Brain microvascular endothelial cell (primary cell): ENCODE measurements at regions not wholly inside any gene's neighbourhood (a gene's known extent, or its start where the extent isn't known, plus 50 kb on each side); places are given as distances from the start of the nearest gene placed in this dataset.

Experiments
- DNase-seq: peaks from one replicate; pipeline ENCODE4 v3.0.0-alpha.2; 2020
- H3K27ac ChIP-seq: fragments of 250-450 bp; sonication (Bioruptor Pico); 2 replicates; pipeline ENCODE4 v1.5.1; 2020; ENCODE audit warnings: mild to moderate bottlenecking, moderate library complexity
- H3K27me3 ChIP-seq: fragments of 250-450 bp; sonication (Bioruptor Pico); replicated peaks from 2 replicates; pipeline ENCODE4 v1.5.1; 2020; ENCODE audit warnings: mild to moderate bottlenecking
- H3K36me3 ChIP-seq: fragments of 250-450 bp; sonication (Bioruptor Pico); replicated peaks from 2 replicates; pipeline ENCODE4 v1.5.1; 2020; ENCODE audit warnings: mild to moderate bottlenecking
- H3K4me3 ChIP-seq: 2 replicates; pipeline ENCODE4 v1.5.1; 2011; ENCODE audit warnings: low read depth, mild to moderate bottlenecking, control low read depth, low read length, moderate library complexity
- CTCF ChIP-seq: IDR thresholded peaks from 2 replicates; pipeline ENCODE4 v1.5.1; 2011; ENCODE audit warnings: low read depth, mild to moderate bottlenecking, moderate library complexity, low read length, control low read depth, inconsistent platforms; ENCODE audit errors: missing control alignments
- in situ Hi-C: cut with HindIII; loops from 2 replicates; pipeline ENCODE4 v1.10.0; 2017; ENCODE audit warnings: low sequenced_read_pairs, low pct_ligation_motif_present

GRCh38 chr17:77513045-77513444 is 372.3 kb downstream of the SEC14L1 start:
- TF ChIP-seq CTCF, result no peak
- H3K27me3 ChIP-seq, result no peaks in the 10 kb centered on the region
- DNase-seq, result no peak
- in situ Hi-C loops, result no loop called here
- peaks cover 4% of the 10 kb centered on the region for H3K36me3 ChIP-seq
- H3K4me3 ChIP-seq, result no peak overlapping the region
- no peak overlapping the region for H3K27ac ChIP-seq

DNA sequence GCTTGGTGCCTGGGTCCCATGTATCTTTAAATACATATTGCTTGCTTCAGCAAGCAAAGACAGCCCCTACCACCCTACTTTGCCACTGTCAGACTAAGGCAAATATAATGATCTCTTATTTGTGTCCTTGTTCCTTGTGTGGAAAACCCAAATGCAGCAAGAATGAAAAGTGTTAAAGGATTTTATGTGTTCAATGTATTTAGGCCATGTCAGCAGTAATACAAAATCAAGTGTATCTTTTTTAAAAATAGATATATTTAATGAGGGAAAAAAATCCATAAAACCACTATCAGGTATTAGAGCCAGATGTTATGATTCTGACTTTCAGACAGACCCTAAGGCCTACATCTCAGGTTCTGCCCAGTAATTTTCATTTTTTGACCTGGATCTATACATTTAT is 374.5 kb downstream of the SEC14L1 start:
- no peak for DNase-seq
- in situ Hi-C loops, result no loop called here
- no peak overlapping the region for H3K4me3 ChIP-seq
- no peaks in the 10 kb centered on the region for H3K36me3 ChIP-seq
- H3K27ac ChIP-seq, result no peak overlapping the region
- no peak for TF ChIP-seq CTCF
- H3K27me3 ChIP-seq, result no peaks in the 10 kb centered on the region

GRCh38 chr17:77516902-77517301 is 376.1 kb downstream of the SEC14L1 start:
- Histone ChIP-seq H3K27me3 (no peaks in the 10 kb centered on the region), H3K4me3 (no peak overlapping the region), H3K27ac (no peak overlapping the region), H3K36me3 (no peaks in the 10 kb centered on the region)
- no peak for TF ChIP-seq CTCF
- peak; percentile 90 for DNase-seq
- in situ Hi-C loops, result no loop called here

DNA sequence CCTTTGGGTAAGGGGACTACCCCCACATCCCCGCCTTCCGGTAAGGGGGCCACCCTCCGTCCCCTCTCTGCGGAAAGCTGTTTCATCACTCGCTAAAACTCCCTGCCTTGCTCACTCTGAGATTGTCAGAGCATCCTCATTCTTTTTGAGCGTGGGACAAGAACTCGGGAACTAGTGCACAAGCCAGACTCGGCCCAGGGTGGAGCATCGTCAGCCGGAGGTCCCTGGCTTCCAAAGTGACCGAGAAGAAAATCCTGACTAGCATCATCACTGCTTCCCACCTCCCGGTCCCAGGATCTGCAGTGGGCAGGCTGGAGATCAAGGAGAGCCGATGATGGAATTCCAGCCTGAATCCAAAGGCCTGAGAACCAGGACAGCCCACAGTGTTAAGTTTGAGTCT is 380.3 kb downstream of the SEC14L1 start:
- TF ChIP-seq CTCF, result no peak
- no peak for DNase-seq
- Histone ChIP-seq H3K36me3 (no peaks in the 10 kb centered on the region), H3K27ac (no peak overlapping the region), H3K4me3 (no peak overlapping the region), H3K27me3 (no peaks in the 10 kb centered on the region)
- in situ Hi-C loops, result no loop called here

- no peaks in the 10 kb centered on the region for H3K36me3 ChIP-seq
- DNase-seq, result no peak
- no peak overlapping the region for H3K27ac ChIP-seq
- in situ Hi-C loops, result no loop called here
- no peak overlapping the region for H3K4me3 ChIP-seq
- no peak for TF ChIP-seq CTCF
- no peaks in the 10 kb centered on the region for H3K27me3 ChIP-seq
Observed at GRCh38 chr17:77523540-77523939, 382.8 kb downstream of the SEC14L1 start.

DNA sequence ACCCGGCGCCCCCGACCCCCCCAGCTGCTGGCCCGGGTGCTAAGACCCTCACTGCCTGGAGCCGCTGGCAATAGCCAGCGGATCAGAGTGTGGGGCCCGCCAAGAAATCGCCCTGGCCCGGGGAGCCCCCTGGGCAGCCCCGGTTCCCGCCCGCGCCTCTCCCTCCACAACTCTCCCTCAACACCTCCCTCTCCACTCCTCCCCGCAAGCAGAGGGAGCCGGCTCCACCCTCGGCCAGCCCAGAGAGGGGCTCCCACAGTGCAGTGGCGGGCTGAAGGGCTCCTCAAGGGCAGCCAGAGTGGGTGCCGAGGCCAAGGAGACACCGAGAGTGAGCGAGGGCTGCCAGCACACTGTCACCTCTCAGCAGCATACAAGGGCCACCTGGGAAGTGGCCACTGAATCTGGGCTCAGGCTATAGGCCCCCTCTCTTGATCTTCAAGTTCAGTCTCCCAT is 385.5 kb downstream of the SEC14L1 start:
- no peak for DNase-seq
- Histone ChIP-seq H3K27ac (no peak overlapping the region), H3K36me3 (no peaks in the 10 kb centered on the region), H3K4me3 (no peak overlapping the region), H3K27me3 (no peaks in the 10 kb centered on the region)
- in situ Hi-C loops, result loop anchor here (25.0 kb wide), 1 partner anchor 486 kb away; no protein-coding TSS in a partner anchor
- TF ChIP-seq CTCF, result no peak
